Adipocyte (in vitro differentiated cells): ENCODE measurements at regions not wholly inside any gene's neighbourhood (a gene's known extent, or its start where the extent isn't known, plus 50 kb on each side); places are given as distances from the start of the nearest gene placed in this dataset.

Source experiments
- DNase-seq: peaks from one replicate; pipeline ENCODE4 v3.0.0-alpha.2; 2015; ENCODE audit warnings: low read depth
- H3K27me3 ChIP-seq: replicated peaks from 2 replicates; pipeline ENCODE4 v1.7.0; 2013; ENCODE audit warnings: mild to moderate bottlenecking, low read length, moderate library complexity; ENCODE audit not compliant: control insufficient read depth, insufficient read depth
- H3K36me3 ChIP-seq: 2 replicates; pipeline ENCODE4 v1.7.0; 2013; ENCODE audit warnings: low read length, mild to moderate bottlenecking, moderate library complexity; ENCODE audit not compliant: control insufficient read depth, insufficient read depth, severe bottlenecking
- H3K4me1 ChIP-seq: 2 replicates; pipeline ENCODE4 v1.7.0; 2013; ENCODE audit warnings: mild to moderate bottlenecking, low read length, moderate library complexity; ENCODE audit not compliant: control insufficient read depth, insufficient read depth
- H3K4me3 ChIP-seq: 2 replicates; pipeline ENCODE4 v1.7.0; 2013; ENCODE audit warnings: mild to moderate bottlenecking, low read length, moderate library complexity
- H3K9ac ChIP-seq: 2 replicates; pipeline ENCODE4 v1.7.0; 2013; ENCODE audit warnings: mild to moderate bottlenecking, low read length, moderate library complexity
- H3K9me3 ChIP-seq: 2 replicates; pipeline ENCODE4 v1.7.0; 2013; ENCODE audit warnings: mild to moderate bottlenecking, low read length, moderate library complexity; ENCODE audit not compliant: control insufficient read depth

DNA sequence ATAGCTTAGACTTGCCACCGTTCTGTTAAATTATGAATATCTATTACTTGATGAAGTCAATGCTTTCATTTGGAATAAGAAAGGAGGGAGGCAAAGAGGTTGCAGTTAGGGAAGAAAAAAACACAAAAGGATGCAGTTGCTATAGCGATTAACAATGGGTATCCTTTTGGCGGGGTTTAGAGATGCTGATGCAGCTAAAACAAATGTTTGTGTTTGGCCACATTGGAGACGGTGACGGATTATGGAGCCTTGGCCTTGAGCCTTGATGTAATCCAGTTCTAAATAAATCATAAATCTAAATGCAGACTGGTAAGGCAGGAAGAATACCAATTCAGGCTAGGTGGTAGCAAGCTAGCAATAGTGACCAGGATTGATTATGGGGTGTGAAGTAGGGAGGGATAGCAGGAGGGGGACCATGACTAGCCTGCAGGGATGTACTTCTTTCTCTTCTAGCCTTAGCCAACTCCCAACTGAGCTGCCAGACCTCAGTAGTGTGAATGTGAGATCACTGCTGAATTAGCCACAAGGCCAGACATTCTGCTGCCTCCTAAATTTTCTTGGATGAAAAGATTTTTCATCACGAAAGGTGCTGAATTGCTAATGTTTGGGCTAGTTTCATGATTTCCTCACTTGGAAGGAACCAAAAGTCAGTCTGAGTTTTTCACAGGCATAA lies 160.3 kb downstream of the TLR4 start:
- Histone ChIP-seq H3K9me3 (no peaks in the 10 kb centered on the region), H3K36me3 (no peaks in the 10 kb centered on the region), H3K9ac (no peak overlapping the region), H3K4me3 (no peak overlapping the region), H3K27me3 (no peaks in the 10 kb centered on the region), H3K4me1 (peaks cover 6% of the 10 kb centered on the region)
- no peak for DNase-seq

DNA sequence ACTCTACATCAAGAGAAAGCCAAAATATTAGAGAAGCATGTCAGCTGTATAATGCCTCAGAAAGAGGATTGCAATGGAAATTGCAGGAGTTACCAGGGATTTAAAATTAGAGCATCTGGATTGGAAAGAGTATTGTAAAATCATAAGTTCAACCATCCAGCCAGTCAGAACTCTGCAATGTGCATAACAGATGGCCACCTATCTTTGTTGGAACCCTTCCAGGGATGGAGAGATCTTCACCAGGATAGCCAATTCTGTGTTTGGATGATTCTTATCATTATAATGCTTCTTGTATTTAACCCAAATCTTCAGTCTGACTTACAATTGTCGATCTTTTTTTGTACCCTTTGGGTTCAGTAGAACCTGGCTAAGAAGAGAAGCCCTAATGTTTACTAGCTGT lies 164.4 kb downstream of the TLR4 start:
- Histone ChIP-seq H3K9me3 (no peaks in the 10 kb centered on the region), H3K9ac (no peak overlapping the region), H3K4me1 (no peaks in the 10 kb centered on the region), H3K4me3 (no peak overlapping the region), H3K27me3 (no peaks in the 10 kb centered on the region), H3K36me3 (no peaks in the 10 kb centered on the region)
- DNase-seq, result no peak

DNA sequence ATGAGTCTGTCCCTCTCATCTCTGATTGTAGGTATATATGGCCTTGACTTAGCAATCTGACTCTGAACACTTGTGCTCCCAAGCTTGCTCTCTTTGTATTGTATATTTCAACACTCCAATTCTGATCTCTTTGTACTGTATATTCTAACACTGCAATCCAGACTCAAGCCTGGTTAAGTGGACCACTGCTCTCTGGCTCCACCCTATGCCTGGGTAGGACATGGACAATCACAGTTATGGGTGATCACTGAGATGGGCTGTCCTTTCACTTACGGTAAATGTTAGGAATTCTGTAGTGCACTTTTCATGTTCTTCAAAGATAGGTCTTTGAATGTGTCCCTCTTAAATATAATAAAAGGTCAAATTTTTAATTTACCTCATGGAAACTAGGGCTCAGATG lies 165.1 kb downstream of the TLR4 start:
- H3K4me1 ChIP-seq, result no peaks in the 10 kb centered on the region
- H3K9ac ChIP-seq, result no peak overlapping the region
- no peak overlapping the region for H3K4me3 ChIP-seq
- H3K9me3 ChIP-seq, result no peaks in the 10 kb centered on the region
- H3K36me3 ChIP-seq, result no peaks in the 10 kb centered on the region
- DNase-seq, result no peak
- H3K27me3 ChIP-seq, result no peaks in the 10 kb centered on the region

DNA sequence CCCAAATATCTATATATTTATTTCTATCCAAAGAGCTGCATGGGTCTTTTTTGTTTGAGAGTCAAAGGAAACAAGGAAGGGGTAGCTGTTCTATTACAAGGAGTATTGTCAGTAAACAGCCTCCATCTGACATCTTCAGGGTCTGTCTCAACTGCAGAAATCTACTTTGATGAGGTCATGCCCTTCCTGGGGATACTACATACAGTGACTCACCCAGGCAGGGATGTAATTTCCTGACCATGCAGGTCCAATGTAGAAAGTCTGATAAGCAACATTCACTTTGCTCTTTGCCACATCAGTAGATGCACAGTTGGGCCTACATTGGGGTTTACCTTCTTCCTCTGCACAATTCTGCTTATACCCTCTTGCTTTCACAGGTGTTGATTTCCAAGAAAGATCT lies 165.5 kb downstream of the TLR4 start:
- H3K9ac ChIP-seq, result no peak overlapping the region
- H3K36me3 ChIP-seq, result no peaks in the 10 kb centered on the region
- no peaks in the 10 kb centered on the region for H3K4me1 ChIP-seq
- no peak overlapping the region for H3K4me3 ChIP-seq
- H3K27me3 ChIP-seq, result no peaks in the 10 kb centered on the region
- no peaks in the 10 kb centered on the region for H3K9me3 ChIP-seq
- DNase-seq, result no peak

- H3K27me3 ChIP-seq, result no peaks in the 10 kb centered on the region
- no peaks in the 10 kb centered on the region for H3K4me1 ChIP-seq
- H3K9ac ChIP-seq, result no peak overlapping the region
- no peak overlapping the region for H3K4me3 ChIP-seq
- H3K9me3 ChIP-seq, result no peaks in the 10 kb centered on the region
- no peaks in the 10 kb centered on the region for H3K36me3 ChIP-seq
- DNase-seq, result no peak
Measured at GRCh38 chr9:117873664-117874063, 169.5 kb downstream of the TLR4 start.

- H3K27me3 ChIP-seq, result no peaks in the 10 kb centered on the region
- no peaks in the 10 kb centered on the region for H3K36me3 ChIP-seq
- H3K4me3 ChIP-seq, result no peak overlapping the region
- no peak overlapping the region for H3K9ac ChIP-seq
- no peaks in the 10 kb centered on the region for H3K4me1 ChIP-seq
- DNase-seq, result no peak
- H3K9me3 ChIP-seq, result no peaks in the 10 kb centered on the region
Measured at GRCh38 chr9:117875886-117876285, 171.7 kb downstream of the TLR4 start.

GRCh38 chr9:117882171-117882570 lies 178.0 kb downstream of the TLR4 start:
- no peak for DNase-seq
- Histone ChIP-seq H3K4me1 (no peaks in the 10 kb centered on the region), H3K36me3 (no peaks in the 10 kb centered on the region), H3K4me3 (no peak overlapping the region), H3K9ac (no peak overlapping the region), H3K27me3 (no peaks in the 10 kb centered on the region), H3K9me3 (no peaks in the 10 kb centered on the region)

- Histone ChIP-seq H3K9me3 (no peaks in the 10 kb centered on the region), H3K9ac (no peak overlapping the region), H3K36me3 (no peaks in the 10 kb centered on the region), H3K4me1 (no peaks in the 10 kb centered on the region), H3K4me3 (no peak overlapping the region), H3K27me3 (no peaks in the 10 kb centered on the region)
- DNase-seq, result no peak
Measured at GRCh38 chr9:117886616-117887015, 182.4 kb downstream of the TLR4 start.

DNA sequence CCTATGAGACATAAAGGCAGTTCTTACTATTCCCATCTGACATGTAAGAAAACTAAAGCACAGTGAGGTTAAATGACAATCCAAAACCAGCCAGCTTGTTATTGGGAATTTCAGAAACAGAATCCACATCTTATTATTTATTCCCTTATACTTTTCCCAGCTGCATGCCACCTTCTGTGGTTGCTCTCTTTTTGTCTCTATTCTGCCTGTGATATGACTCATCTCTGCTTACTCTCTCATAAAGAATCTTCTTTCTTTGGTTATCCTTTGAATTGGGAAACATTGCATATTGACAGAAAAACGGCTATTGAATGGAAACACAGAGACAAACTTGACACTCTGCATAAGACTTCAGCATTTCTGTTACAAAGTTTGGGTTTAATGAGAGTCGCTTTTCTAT lies 183.2 kb downstream of the TLR4 start:
- DNase-seq, result no peak
- Histone ChIP-seq H3K27me3 (no peaks in the 10 kb centered on the region), H3K9me3 (no peaks in the 10 kb centered on the region), H3K9ac (no peak overlapping the region), H3K4me3 (no peak overlapping the region), H3K4me1 (no peaks in the 10 kb centered on the region), H3K36me3 (no peaks in the 10 kb centered on the region)

DNA sequence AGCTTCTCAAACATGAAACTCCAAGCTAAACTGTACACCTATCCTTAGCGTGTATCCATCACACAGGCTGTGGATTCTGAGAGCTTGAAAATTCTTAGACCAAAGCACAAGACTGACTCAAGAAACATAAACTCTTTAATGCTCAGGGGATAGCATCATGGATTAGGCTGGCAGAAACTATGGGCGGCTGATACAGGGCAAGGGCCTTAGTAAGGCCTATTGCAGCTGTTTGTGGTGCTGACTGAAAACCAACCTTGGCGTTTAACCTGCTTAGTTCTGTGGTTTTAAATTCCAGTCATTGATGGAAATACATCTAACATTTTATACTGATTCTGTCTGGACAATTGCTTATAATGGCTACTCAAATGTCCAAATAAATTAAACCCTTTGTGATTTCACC lies 183.7 kb downstream of the TLR4 start:
- DNase-seq, result no peak

DNA sequence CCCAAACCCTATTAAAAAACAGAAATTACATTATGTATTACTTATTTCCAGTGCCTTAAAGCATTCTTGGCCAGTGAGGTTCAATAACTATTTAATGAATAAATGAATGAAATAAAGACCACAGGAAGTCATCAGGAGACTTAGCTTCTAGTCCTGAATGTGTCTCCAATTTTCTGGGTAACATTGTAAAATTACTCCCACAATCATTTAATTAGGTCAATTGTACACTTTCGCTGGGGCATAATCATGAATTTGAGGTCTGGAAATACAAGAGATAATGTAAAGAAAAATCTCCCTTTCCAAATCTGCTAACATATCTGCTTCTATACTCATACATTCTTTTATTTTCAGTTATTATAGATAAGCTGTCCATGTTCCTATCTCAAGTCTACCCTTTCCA lies 199.2 kb downstream of the TLR4 start:
- no peak for DNase-seq
- no peaks in the 10 kb centered on the region for H3K36me3 ChIP-seq

More for the DNA sequence above, 183.7 kb downstream of the TLR4 start:
- Histone ChIP-seq H3K4me3 (no peak overlapping the region), H3K27me3 (no peaks in the 10 kb centered on the region), H3K9ac (no peak overlapping the region), H3K9me3 (no peaks in the 10 kb centered on the region), H3K4me1 (no peaks in the 10 kb centered on the region), H3K36me3 (no peaks in the 10 kb centered on the region)

DNA sequence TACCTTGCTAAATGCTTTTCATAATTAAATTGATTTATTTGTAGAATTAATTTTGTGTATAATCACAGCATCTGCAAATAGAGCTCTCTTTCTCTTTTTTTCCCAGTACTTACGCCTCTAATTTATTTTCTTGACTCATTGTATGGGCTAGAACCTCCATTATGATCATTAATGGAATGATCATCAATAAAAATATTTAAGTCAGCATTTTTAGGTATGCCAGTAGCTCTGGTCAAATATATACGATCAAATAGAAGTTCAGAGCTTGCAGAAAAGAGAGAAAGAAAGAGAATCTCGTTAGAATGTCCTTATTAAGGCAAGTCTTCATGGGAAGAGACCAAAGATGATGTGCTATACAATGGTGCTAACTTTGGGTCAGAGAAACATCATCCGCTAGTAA lies 202.6 kb downstream of the TLR4 start:
- Histone ChIP-seq H3K4me3 (no peak overlapping the region), H3K9me3 (peaks cover 9% of the 10 kb centered on the region), H3K4me1 (no peaks in the 10 kb centered on the region), H3K9ac (no peak overlapping the region), H3K27me3 (no peaks in the 10 kb centered on the region), H3K36me3 (no peaks in the 10 kb centered on the region)
- DNase-seq, result no peak

More for the DNA sequence above, 199.2 kb downstream of the TLR4 start:
- H3K9ac ChIP-seq, result no peak overlapping the region
- H3K9me3 ChIP-seq, result no peaks in the 10 kb centered on the region
- no peaks in the 10 kb centered on the region for H3K4me1 ChIP-seq
- no peaks in the 10 kb centered on the region for H3K27me3 ChIP-seq
- H3K4me3 ChIP-seq, result no peak overlapping the region
